Calu3 (cell line): ENCODE measurements at regions not wholly inside any gene's neighbourhood (a gene's known extent, or its start where the extent isn't known, plus 50 kb on each side); places are given as distances from the start of the nearest gene placed in this dataset.

ENCODE experiments used
- BruUV-seq: library from RNA; stranded (reverse); fragments of 400-500 nt; replicated peaks from 2 replicates; lab custom pipeline; 2021; lab: Mats Ljungman, UMichigan
- CTCF ChIA-PET: fragments of 300-600 bp; sonication (Branson Sonifier 250); formaldehyde crosslinking; loops from one replicate; lab custom pipeline; 2022; ENCODE audit warnings: antibody characterized with exemption; lab: Charles Lee
- DNase-seq: peaks from one replicate; pipeline ENCODE4 v3.0.0; 2022
- H3K27ac Mint-ChIP-seq: one replicate; pipeline ENCODE4 v1.8.0; 2022; ENCODE audit warnings: mixed read lengths; ENCODE audit not compliant: unreplicated experiment
- H3K27me3 Mint-ChIP-seq: one replicate; pipeline ENCODE4 v1.8.0; 2022; ENCODE audit warnings: mixed read lengths; ENCODE audit not compliant: unreplicated experiment
- H3K36me3 Mint-ChIP-seq: one replicate; pipeline ENCODE4 v1.8.0; 2022; ENCODE audit warnings: mild to moderate bottlenecking, moderate library complexity, mixed read lengths; ENCODE audit not compliant: insufficient read depth, unreplicated experiment
- H3K4me1 Mint-ChIP-seq: one replicate; pipeline ENCODE4 v1.8.0; 2022; ENCODE audit warnings: mild to moderate bottlenecking, low read depth, mixed read lengths; ENCODE audit not compliant: unreplicated experiment
- H3K4me3 Mint-ChIP-seq: one replicate; pipeline ENCODE4 v1.8.0; 2022; ENCODE audit warnings: mild to moderate bottlenecking, low read depth, moderate library complexity, mixed read lengths; ENCODE audit not compliant: unreplicated experiment
- H3K9me3 Mint-ChIP-seq: one replicate; pipeline ENCODE4 v1.8.0; 2022; ENCODE audit warnings: low read depth, mixed read lengths; ENCODE audit not compliant: unreplicated experiment
- CTCF ChIP-seq: fragments of 200-600 bp; IDR thresholded peaks from one replicate; pipeline ENCODE4 v1.8.0; 2022; ENCODE audit warnings: antibody characterized with exemption; ENCODE audit not compliant: unreplicated experiment
- intact Hi-C: fragments of 100-400 bp; cut with micrococcal nuclease; formaldehyde crosslinking; loops from one replicate; pipeline ENCODE4 v1.10.0; 2022; ENCODE audit not compliant: unreplicated experiment

GRCh38 chr4:11603591-11604194, 175.0 kb upstream of the HS3ST1 start:
- intact Hi-C loops, result no loop called here
- H3K4me1 Mint-ChIP-seq, result peaks cover 47% of the 10 kb centered on the region
- no peaks in the 10 kb centered on the region for H3K9me3 Mint-ChIP-seq
- CTCF ChIA-PET, result interaction anchor here (0.6 kb wide), 1 partner anchor 48 kb away, joined by 3 read pairs; no protein-coding TSS in a partner anchor
- no peak for TF ChIP-seq CTCF
- no TSS peak for BruUV-seq
- no peak overlapping the region for H3K4me3 Mint-ChIP-seq
- no peaks in the 10 kb centered on the region for H3K36me3 Mint-ChIP-seq
- no peak for DNase-seq
- H3K27ac Mint-ChIP-seq, result no peak overlapping the region
- H3K27me3 Mint-ChIP-seq, result no peaks in the 10 kb centered on the region

GRCh38 chr4:11602606-11603340, 174.1 kb upstream of the HS3ST1 start:
- TF ChIP-seq CTCF, result no peak
- no peaks in the 10 kb centered on the region for H3K9me3 Mint-ChIP-seq
- H3K4me3 Mint-ChIP-seq, result no peak overlapping the region
- CTCF ChIA-PET, result interaction anchor here (0.6 kb wide), 1 partner anchor 49 kb away, joined by 3 read pairs; no protein-coding TSS in a partner anchor
- no peaks in the 10 kb centered on the region for H3K36me3 Mint-ChIP-seq
- intact Hi-C loops, result no loop called here
- no peak overlapping the region for H3K27ac Mint-ChIP-seq
- peaks cover 57% of the 10 kb centered on the region for H3K4me1 Mint-ChIP-seq
- DNase-seq, result no peak
- no peaks in the 10 kb centered on the region for H3K27me3 Mint-ChIP-seq
- BruUV-seq, result no TSS peak

- TF ChIP-seq CTCF, result no peak
- BruUV-seq, result no TSS peak
- CTCF ChIA-PET, result no interaction called here
- Mint-ChIP-seq H3K36me3 (no peaks in the 10 kb centered on the region), H3K4me1 (peaks cover 51% of the 10 kb centered on the region), H3K4me3 (peak overlapping the region; percentile 28), H3K9me3 (no peaks in the 10 kb centered on the region), H3K27ac (peak overlapping the region; percentile 92), H3K27me3 (no peaks in the 10 kb centered on the region)
- no peak for DNase-seq
- intact Hi-C loops, result loop anchor here (5.0 kb wide), 1 partner anchor 57 kb away; no protein-coding TSS in a partner anchor
Observed at GRCh38 chr4:11599064-11599463, 170.4 kb upstream of the HS3ST1 start.

GRCh38 chr4:11598591-11598990, 169.9 kb upstream of the HS3ST1 start:
- H3K4me3 Mint-ChIP-seq, result peak overlapping the region; percentile 28
- no peaks in the 10 kb centered on the region for H3K9me3 Mint-ChIP-seq
- intact Hi-C loops, result loop anchor here (5.0 kb wide), 1 partner anchor 56 kb away; no protein-coding TSS in a partner anchor
- H3K36me3 Mint-ChIP-seq, result no peaks in the 10 kb centered on the region
- CTCF ChIA-PET, result no interaction called here
- H3K4me1 Mint-ChIP-seq, result peaks cover 47% of the 10 kb centered on the region
- no peaks in the 10 kb centered on the region for H3K27me3 Mint-ChIP-seq
- peak overlapping the region; percentile 92 for H3K27ac Mint-ChIP-seq
- BruUV-seq, result no TSS peak
- DNase-seq, result no peak
- no peak for TF ChIP-seq CTCF
